Right hindlimb (tissue), 1 donor: ENCODE measurements at regions not wholly inside any gene's neighbourhood (a gene's known extent, or its start where the extent isn't known, plus 50 kb on each side); places are given as distances from the start of the nearest gene placed in this dataset.

ENCODE experiments used
- DNase-seq: peaks from one replicate; pipeline ENCODE4 v3.0.0-alpha.2; 2018

GRCh38 chr7:98514211-98515031 is 102.7 kb upstream of the NPTX2 start:
- no peak for DNase-seq

GRCh38 chr7:98511175-98511574 is 105.9 kb upstream of the NPTX2 start:
- no peak for DNase-seq

GRCh38 chr7:98509836-98510235 is 107.2 kb upstream of the NPTX2 start:
- DNase-seq = no peak

GRCh38 chr7:98506471-98506870 is 105.6 kb upstream of the BAIAP2L1 start:
- no peak for DNase-seq

- DNase-seq = no peak
Observed at GRCh38 chr7:98500764-98501163, 99.9 kb upstream of the BAIAP2L1 start.

- no peak for DNase-seq
Observed at GRCh38 chr7:98496618-98497017, 95.7 kb upstream of the BAIAP2L1 start.

- no peak for DNase-seq
Observed at GRCh38 chr7:98495200-98495955, 94.5 kb upstream of the BAIAP2L1 start.

- DNase-seq = no peak
Observed at GRCh38 chr7:98493030-98493778, 92.3 kb upstream of the BAIAP2L1 start.

- DNase-seq = no peak
Observed at GRCh38 chr7:98488167-98488566, 87.3 kb upstream of the BAIAP2L1 start.

- DNase-seq = no peak
Observed at GRCh38 chr7:98483964-98484545, 83.2 kb upstream of the BAIAP2L1 start.

- DNase-seq = no peak
Observed at GRCh38 chr7:98483276-98483963, 82.5 kb upstream of the BAIAP2L1 start.

GRCh38 chr7:98479318-98479717 is 78.4 kb upstream of the BAIAP2L1 start:
- no peak for DNase-seq

GRCh38 chr7:98475352-98475751 is 74.5 kb upstream of the BAIAP2L1 start:
- no peak for DNase-seq

- DNase-seq = no peak
Observed at GRCh38 chr7:98474558-98474957, 73.7 kb upstream of the BAIAP2L1 start.

GRCh38 chr7:98472521-98472954 is 71.6 kb upstream of the BAIAP2L1 start:
- no peak for DNase-seq

GRCh38 chr7:98470485-98471240 is 69.8 kb upstream of the BAIAP2L1 start:
- DNase-seq = no peak

- no peak for DNase-seq
Observed at GRCh38 chr7:98469088-98469487, 68.2 kb upstream of the BAIAP2L1 start.

GRCh38 chr7:98467570-98468312 is 66.9 kb upstream of the BAIAP2L1 start:
- DNase-seq = no peak

GRCh38 chr7:98465022-98465421 is 64.1 kb upstream of the BAIAP2L1 start:
- DNase-seq = no peak

GRCh38 chr7:98464558-98464940 is 63.7 kb upstream of the BAIAP2L1 start:
- peak; percentile 43 for DNase-seq
